ENCODE measurements at regions not wholly inside any gene's neighbourhood (a gene's known extent, or its start where the extent isn't known, plus 50 kb on each side); places are given as distances from the start of the nearest gene placed in this dataset.

DNA sequence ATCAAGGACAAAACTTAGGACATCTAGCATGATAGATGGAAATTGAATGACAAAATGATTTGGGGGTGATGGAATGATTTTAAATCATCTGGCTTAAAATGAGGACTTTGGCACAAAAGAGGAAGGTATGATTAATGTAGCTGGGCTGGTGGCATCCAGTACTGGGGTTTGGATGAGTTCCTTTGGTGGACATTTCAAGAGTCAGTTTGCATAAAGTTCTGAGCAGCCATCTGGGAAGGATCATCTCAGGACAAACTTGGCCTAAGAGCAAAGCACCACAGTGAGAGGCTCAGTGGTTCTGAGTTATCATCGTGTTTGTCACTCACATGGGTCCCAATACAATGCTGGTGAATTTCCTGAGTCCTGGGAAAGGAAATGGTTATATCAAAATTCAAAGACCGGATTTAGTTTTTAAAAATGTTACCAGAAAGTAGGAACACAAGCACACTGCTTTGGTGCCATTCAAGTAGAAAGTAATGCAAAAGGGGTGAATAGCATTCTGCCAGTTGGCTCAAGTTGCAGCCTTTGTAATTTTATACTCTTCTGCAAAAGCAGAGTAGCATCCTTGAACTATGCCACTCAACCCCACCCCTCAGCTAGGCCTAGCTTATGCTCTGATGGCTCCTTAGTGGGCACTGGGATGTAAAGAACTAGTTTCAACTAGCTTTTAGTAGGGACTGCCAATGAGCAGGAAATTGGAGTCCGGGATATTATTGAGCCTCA is 219.0 kb downstream of the COG6 start:
- TF ChIP-seq ZNF274 (IDR thresholded peaks at IDR 0.05; ENCODE audit: low read depth, low read length) (no peak), YY1 (IDR thresholded peaks at IDR 0.05; ENCODE audit: insufficient read depth, insufficient read length) (no peak), SUZ12 (IDR thresholded peaks at IDR 0.05; ENCODE audit: extremely low read depth, insufficient read depth, insufficient read length) (no peak)
- no peak for DNase-seq (ENCODE audit: low read depth, low spot score)
- H3K4me3 ChIP-seq (ENCODE audit: insufficient read length, low read depth), result no peak overlapping the region
- H3K27me3 ChIP-seq (ENCODE audit: insufficient read depth, insufficient read length), result no peaks in the 10 kb centered on the region
- H3K9ac ChIP-seq (ENCODE audit: insufficient read length, low read depth), result no peak overlapping the region
- peaks cover 2% of the 10 kb centered on the region for H3K4me1 ChIP-seq (ENCODE audit: insufficient read depth, insufficient read length)
- no peaks in the 10 kb centered on the region for H3K36me3 ChIP-seq (ENCODE audit: insufficient read depth, insufficient read length, low read length)
- H3K9me3 ChIP-seq (ENCODE audit: insufficient read depth, low read length), result no peaks in the 10 kb centered on the region

DNA sequence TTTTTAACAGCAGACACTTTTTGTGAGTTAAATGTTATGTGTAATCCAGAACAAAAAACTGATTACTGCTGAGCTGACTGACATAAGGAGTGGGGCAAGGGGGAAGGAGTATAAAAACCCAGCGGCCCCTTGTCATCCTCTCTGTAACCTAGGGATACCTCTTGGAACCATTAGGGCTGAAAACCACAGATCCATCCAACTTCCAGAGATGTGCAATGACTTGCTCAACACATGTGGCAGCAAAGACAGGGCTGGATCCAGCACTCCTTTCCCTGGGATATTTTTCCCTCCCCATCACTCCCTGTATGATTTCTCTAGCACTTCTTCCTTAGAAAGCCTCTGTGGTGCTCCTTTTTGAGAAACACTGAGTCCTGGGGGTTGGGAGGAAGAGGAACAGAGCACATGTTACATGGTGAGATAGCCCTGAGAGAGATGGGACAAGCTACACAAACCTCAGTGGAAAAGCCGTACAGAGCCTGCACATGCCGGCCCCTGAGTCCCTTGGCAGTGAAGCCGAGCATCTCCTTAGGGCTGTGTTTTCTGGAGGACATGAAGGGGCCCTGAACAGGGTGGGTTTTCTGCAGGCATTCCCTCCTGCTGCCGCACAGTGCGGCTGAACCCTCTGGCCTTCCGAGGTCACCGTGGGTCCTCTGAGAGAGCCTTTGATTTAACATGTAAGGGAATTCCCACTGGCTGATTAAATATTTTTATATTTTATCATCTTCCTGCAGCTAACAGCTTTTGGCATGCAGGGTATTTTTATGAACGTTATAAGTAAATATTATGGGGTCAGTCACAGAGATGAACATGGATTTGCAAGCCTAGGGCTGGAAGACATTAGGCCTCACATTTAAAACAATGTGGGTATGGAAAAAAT is 219.9 kb downstream of the COG6 start:
- no peak overlapping the region for H3K4me3 ChIP-seq (ENCODE audit: insufficient read length, low read depth)
- no peaks in the 10 kb centered on the region for H3K27me3 ChIP-seq (ENCODE audit: insufficient read depth, insufficient read length)
- H3K9me3 ChIP-seq (ENCODE audit: insufficient read depth, low read length), result no peaks in the 10 kb centered on the region
- no peaks in the 10 kb centered on the region for H3K36me3 ChIP-seq (ENCODE audit: insufficient read depth, insufficient read length, low read length)
- DNase-seq (ENCODE audit: low read depth, low spot score), result no peak
- H3K4me1 ChIP-seq (ENCODE audit: insufficient read depth, insufficient read length), result peaks cover 2% of the 10 kb centered on the region
- no peak overlapping the region for H3K9ac ChIP-seq (ENCODE audit: insufficient read length, low read depth)
- TF ChIP-seq SUZ12 (IDR thresholded peaks at IDR 0.05; ENCODE audit: extremely low read depth, insufficient read depth, insufficient read length) (no peak), ZNF274 (IDR thresholded peaks at IDR 0.05; ENCODE audit: low read depth, low read length) (no peak), YY1 (IDR thresholded peaks at IDR 0.05; ENCODE audit: insufficient read depth, insufficient read length) (no peak)

DNA sequence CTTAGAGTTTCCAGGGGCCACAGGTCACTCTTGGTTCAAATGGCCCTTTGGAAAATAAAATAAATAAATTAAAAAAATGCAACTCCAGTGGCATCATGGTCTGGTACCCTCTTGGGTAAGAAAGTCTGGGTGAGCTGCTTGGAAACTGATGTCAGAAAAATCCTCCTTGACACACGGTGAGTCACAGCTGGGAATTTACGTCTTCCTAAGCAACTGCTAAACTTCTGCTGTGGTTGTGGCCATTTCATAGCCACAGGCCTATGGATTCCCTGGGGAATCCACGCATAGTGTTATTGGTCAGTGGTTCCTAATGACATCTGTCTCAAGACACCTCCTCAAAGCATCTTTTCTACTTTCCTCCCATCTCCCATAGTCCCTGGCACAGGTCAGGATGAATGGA is 220.8 kb downstream of the COG6 start:
- H3K4me1 ChIP-seq (ENCODE audit: insufficient read depth, insufficient read length), result peaks cover 2% of the 10 kb centered on the region
- no peak overlapping the region for H3K4me3 ChIP-seq (ENCODE audit: insufficient read length, low read depth)
- no peaks in the 10 kb centered on the region for H3K9me3 ChIP-seq (ENCODE audit: insufficient read depth, low read length)
- no peak for DNase-seq (ENCODE audit: low read depth, low spot score)
- H3K36me3 ChIP-seq (ENCODE audit: insufficient read depth, insufficient read length, low read length), result no peaks in the 10 kb centered on the region
- H3K9ac ChIP-seq (ENCODE audit: insufficient read length, low read depth), result no peak overlapping the region
- no peak for TF ChIP-seq ZNF274 (IDR thresholded peaks at IDR 0.05; ENCODE audit: low read depth, low read length)
- TF ChIP-seq SUZ12 (IDR thresholded peaks at IDR 0.05; ENCODE audit: extremely low read depth, insufficient read depth, insufficient read length), result no peak
- TF ChIP-seq YY1 (IDR thresholded peaks at IDR 0.05; ENCODE audit: insufficient read depth, insufficient read length), result no peak
- H3K27me3 ChIP-seq (ENCODE audit: insufficient read depth, insufficient read length), result no peaks in the 10 kb centered on the region

DNA sequence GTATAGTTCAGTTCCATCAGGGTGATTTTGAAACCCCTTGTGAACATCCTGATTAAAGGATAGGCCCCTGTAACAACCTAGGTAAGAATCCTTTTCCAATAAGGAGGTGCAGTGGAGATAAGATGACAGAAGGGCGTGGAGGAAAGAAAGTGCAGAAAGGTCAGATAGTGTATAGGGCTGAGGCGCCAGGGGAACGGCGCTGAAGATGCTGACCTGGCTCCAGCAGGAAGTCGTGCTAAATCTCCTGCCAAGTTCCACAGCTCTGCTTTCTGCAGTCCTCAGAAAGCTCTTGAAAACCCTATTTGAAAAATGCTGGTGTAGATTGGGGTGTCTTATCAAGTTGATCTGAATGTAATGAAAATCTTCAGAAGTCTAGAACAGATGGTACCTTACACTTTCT is 221.7 kb downstream of the COG6 start:
- no peak overlapping the region for H3K4me3 ChIP-seq (ENCODE audit: insufficient read length, low read depth)
- no peak for TF ChIP-seq YY1 (IDR thresholded peaks at IDR 0.05; ENCODE audit: insufficient read depth, insufficient read length)
- no peak for DNase-seq (ENCODE audit: low read depth, low spot score)
- peaks cover 2% of the 10 kb centered on the region for H3K4me1 ChIP-seq (ENCODE audit: insufficient read depth, insufficient read length)
- no peaks in the 10 kb centered on the region for H3K36me3 ChIP-seq (ENCODE audit: insufficient read depth, insufficient read length, low read length)
- H3K9ac ChIP-seq (ENCODE audit: insufficient read length, low read depth), result no peak overlapping the region
- H3K9me3 ChIP-seq (ENCODE audit: insufficient read depth, low read length), result no peaks in the 10 kb centered on the region
- H3K27me3 ChIP-seq (ENCODE audit: insufficient read depth, insufficient read length), result no peaks in the 10 kb centered on the region

DNA sequence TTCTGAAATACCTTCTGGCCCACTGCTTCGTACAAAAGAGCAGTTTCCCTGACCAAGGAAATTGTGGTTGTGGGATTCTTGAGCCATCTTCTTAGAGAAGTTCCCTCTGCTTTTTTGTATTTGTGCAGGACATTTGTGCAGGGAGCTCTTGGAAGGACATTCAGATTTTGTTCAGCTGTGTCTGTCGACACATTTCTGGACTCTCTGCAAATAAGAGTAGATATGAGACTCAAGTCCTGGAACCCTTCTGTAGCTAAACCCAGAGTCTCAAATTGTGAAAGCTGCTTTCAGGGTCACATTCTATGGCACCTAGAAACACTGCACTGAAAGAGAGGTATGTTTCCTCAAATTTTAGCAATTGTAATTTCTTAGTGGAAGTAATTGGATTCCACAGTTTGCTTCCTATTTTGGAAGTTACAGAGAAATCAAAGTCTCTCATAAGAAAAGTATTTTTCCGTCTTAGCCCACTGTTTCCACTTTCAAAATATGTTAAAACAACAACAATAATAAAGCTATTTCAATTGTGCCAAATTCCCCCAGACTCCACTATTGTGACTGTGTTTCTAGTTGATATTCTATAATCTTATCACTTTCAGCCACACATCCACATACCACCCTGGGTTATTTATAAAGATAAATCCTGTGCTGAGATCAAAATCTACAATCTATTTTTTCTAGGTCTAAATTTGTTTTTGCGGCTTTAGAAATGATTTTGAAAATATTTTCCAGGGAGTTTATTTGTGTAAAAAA is 224.0 kb downstream of the COG6 start:
- Histone ChIP-seq H3K4me1 (ENCODE audit: insufficient read depth, insufficient read length) (no peaks in the 10 kb centered on the region), H3K4me3 (ENCODE audit: insufficient read length, low read depth) (no peak overlapping the region), H3K27me3 (ENCODE audit: insufficient read depth, insufficient read length) (no peaks in the 10 kb centered on the region), H3K36me3 (ENCODE audit: insufficient read depth, insufficient read length, low read length) (no peaks in the 10 kb centered on the region), H3K9ac (ENCODE audit: insufficient read length, low read depth) (no peak overlapping the region), H3K9me3 (ENCODE audit: insufficient read depth, low read length) (peaks cover 8% of the 10 kb centered on the region; the same call in 1 of the 2 replicates)
- TF ChIP-seq YY1 (IDR thresholded peaks at IDR 0.05; ENCODE audit: insufficient read depth, insufficient read length) (no peak), SUZ12 (IDR thresholded peaks at IDR 0.05; ENCODE audit: extremely low read depth, insufficient read depth, insufficient read length) (no peak), ZNF274 (IDR thresholded peaks at IDR 0.05; ENCODE audit: low read depth, low read length) (no peak)
- no peak for DNase-seq (ENCODE audit: low read depth, low spot score)

DNA sequence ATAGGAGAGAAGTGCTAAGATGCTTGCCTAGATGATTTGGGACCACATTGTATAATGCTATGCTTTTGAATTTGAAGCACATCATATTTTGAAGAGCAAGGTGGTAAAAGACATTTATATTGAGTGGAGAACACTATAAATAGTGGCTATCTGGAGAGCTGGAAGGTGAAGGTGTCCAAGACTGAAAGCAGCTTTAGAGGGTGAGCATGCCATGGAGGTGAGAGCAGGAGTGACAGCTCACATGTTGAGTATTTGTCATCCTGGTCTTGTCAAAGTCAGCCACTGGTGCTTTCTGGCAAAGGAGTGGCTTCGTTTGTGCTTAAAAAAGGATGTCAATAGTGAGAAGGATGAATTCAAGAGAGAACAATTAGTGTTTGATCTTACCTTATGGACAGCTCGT is 225.9 kb downstream of the COG6 start:
- no peak for DNase-seq (ENCODE audit: low read depth, low spot score)
- no peak overlapping the region for H3K4me3 ChIP-seq (ENCODE audit: insufficient read length, low read depth)
- H3K9ac ChIP-seq (ENCODE audit: insufficient read length, low read depth), result no peak overlapping the region
- no peaks in the 10 kb centered on the region for H3K4me1 ChIP-seq (ENCODE audit: insufficient read depth, insufficient read length)
- H3K36me3 ChIP-seq (ENCODE audit: insufficient read depth, insufficient read length, low read length), result no peaks in the 10 kb centered on the region
- no peaks in the 10 kb centered on the region for H3K27me3 ChIP-seq (ENCODE audit: insufficient read depth, insufficient read length)
- TF ChIP-seq SUZ12 (IDR thresholded peaks at IDR 0.05; ENCODE audit: extremely low read depth, insufficient read depth, insufficient read length) (no peak), ZNF274 (IDR thresholded peaks at IDR 0.05; ENCODE audit: low read depth, low read length) (no peak), YY1 (IDR thresholded peaks at IDR 0.05; ENCODE audit: insufficient read depth, insufficient read length) (no peak)
- H3K9me3 ChIP-seq (ENCODE audit: insufficient read depth, low read length), result peaks cover 10% of the 10 kb centered on the region; the same call in 1 of the 2 replicates

DNA sequence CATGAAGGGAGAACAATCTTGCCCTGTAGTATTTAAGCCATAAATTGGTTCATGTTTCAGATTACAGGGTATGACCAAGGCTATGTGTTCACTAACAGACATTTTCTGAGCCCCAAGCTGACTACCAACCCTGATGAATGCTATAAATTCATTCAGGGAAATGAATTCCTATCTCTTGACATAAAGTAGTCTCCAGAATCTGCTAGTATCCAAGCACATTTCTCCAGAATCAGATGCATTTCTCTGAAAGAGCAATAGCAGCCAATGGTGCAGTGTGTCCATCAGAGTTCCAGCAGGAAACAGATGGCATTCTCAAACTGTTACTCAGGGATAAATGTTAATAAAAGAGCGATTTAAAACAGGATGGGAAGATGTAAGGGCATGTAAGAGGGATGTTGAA is 226.4 kb downstream of the COG6 start:
- Histone ChIP-seq H3K27me3 (ENCODE audit: insufficient read depth, insufficient read length) (no peaks in the 10 kb centered on the region), H3K9ac (ENCODE audit: insufficient read length, low read depth) (no peak overlapping the region), H3K4me3 (ENCODE audit: insufficient read length, low read depth) (no peak overlapping the region), H3K4me1 (ENCODE audit: insufficient read depth, insufficient read length) (no peaks in the 10 kb centered on the region), H3K36me3 (ENCODE audit: insufficient read depth, insufficient read length, low read length) (no peaks in the 10 kb centered on the region), H3K9me3 (ENCODE audit: insufficient read depth, low read length) (peaks cover 10% of the 10 kb centered on the region; the same call in 1 of the 2 replicates)
- TF ChIP-seq YY1 (IDR thresholded peaks at IDR 0.05; ENCODE audit: insufficient read depth, insufficient read length), result no peak
- no peak for DNase-seq (ENCODE audit: low read depth, low spot score)
